ENCODE measurements at regions not wholly inside any gene's neighbourhood (a gene's known extent, or its start where the extent isn't known, plus 50 kb on each side); places are given as distances from the start of the nearest gene placed in this dataset.
"Not testable (repeated sequence)": the region's sequence is repeated elsewhere in the genome, so short reads cannot be mapped to it uniquely, and the experiment has no call there.

DNA sequence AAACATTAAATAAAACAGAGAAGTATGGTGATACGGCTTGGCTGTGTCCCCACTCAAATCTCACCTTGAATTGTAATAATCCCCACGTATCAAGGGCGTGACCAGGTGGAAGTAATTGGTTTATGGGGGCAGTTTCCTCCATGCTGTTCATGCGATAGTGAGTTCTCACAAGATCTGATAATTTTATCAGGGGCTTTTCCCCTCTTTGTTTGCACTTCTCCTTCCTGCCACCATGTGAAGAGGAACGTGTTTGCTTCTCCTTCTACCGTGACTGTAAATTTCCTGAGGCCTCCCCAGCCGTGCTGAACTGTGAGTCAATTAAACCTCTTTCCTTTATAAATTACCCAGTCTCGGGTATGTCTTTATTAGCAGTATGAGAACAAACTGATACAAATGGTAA is 331.3 kb upstream of the CNR1 start:
- DNase-seq: not testable (repeated sequence)

DNA sequence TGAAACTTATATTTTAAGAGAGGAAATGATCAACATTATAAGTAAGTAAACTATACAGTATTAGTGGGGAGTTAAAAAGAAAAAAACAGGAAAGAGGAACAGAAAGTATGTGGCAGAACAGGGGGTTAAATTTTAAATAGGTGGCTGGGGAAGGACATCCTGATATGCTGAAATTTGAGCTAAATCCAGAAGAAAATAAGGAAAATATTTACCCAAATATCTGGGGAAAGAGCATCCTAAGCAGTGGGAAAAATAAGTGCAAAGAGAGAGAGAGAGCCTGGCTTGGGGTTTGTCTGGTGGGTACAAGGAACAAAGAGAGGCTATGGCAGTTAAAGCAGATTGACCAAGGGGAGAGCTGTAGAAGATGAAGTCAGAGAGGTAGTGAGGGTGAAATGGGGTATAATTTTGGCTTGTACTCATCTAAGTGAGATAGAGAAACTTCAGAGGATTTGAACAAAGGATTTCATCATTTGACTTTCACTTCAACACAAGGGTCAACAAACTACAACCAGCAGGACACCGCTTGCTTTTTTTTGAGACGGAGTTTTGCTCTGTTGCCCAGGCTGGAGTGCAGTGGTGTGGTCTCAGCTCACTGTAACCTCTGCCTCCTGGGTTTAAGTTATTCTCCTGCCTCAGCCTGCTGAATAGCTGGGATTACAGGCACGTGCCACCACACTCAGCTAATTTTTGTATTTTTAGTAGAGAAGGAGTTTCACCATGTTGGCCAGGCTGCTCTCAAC is 328.4 kb upstream of the CNR1 start:
- no peak for DNase-seq

DNA sequence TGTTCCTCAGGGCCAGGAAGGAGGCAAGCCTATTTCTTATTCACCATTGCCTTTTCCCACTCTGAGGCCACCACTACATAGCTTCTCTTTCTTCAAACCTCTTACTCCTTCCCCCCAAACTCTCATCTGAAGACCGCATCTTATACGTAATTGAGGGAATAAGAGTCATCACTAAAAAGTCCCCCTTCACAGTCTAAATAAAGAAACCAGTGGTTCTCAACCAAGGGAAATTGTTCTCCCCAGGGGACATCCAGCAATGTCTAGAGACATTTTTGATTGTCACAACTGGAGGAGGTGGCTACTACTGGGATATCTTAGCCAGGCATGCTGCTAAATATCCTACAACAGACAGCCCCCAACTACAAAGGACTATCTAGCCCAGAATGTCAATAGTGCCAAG is 327.6 kb upstream of the CNR1 start:
- DNase-seq: no peak

DNA sequence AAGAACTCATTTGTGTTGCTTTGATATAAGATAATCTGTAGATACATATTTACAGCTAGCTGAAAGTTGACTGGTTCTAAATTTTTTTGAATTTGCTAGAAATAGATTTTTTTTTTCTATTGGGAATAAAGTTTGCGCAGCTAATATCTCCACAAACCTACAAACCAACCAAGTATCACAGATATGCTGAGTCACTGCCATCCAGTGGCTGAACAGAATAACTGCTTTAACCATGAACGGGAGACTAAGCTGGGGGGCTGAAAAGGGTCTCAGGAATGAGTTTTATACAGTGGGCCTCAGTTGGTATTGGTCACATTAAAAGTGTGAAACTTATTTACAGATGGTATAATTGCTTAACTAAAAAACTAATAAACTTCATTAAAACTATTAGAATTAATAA is 326.7 kb upstream of the CNR1 start:
- DNase-seq: no peak

DNA sequence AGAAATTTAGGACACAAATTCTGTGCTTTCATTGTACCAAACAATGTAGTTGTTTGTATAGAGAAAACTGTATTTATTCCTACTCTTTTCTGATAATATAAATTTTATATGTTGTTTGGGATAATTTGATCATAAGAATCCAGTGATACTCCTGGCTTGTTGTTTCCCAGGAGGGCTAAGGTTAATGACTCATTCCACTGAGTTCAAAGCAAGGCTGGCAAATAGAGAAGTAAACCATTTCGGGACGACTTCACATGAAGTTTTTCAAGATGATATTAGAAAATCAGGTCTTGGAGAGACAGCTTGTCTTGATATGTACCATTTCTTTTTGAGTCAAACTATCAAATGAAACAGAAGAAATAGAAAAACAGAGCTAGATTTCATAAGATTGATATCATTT is 326.1 kb upstream of the CNR1 start:
- no peak for DNase-seq

DNA sequence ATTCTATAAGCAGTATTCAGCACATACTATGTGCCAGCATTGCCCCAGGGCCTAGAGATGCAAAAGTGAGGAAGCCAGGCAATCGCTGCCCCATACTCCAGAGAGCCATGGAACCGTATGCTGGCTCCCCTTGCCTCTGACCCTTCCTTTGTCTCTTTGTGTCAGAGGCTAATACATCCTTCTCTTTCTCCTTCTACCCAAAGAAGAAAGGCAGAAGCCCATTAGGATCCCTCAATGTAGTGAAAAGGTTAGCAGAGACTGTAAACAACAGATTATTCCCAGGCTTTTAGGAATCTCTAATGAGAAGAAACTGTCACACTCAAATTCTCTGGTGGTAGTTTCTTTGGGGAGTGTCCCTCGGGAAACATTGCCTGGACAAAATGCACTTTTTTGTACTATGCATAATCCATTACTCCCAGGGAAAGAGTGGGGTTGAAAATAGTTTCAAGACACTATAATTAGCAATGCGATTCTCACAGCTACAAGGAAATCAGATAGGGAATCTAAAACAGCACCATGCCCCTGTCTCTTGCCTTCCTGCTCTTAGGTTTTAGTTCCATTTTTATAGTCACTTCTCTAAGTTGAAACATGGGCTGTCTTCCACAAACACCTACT is 325.2 kb upstream of the CNR1 start:
- no peak for DNase-seq

DNA sequence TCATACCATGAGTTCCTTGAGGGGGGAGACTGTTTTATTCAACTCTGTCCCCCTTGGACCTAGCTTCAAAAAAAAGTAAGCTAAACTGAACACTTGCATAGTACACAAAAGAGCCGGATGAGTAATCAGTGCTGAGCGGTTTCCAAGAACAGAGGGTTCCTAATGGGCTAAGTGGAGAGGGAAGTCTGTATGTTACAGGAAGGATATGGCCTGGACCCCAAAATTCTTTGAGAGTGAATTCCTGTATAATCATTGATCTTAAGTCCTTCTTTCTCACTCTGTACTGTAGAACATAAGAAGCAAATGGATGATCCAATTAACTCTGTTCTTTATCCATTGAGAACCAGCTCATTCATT is 324.7 kb upstream of the CNR1 start:
- no peak for DNase-seq

DNA sequence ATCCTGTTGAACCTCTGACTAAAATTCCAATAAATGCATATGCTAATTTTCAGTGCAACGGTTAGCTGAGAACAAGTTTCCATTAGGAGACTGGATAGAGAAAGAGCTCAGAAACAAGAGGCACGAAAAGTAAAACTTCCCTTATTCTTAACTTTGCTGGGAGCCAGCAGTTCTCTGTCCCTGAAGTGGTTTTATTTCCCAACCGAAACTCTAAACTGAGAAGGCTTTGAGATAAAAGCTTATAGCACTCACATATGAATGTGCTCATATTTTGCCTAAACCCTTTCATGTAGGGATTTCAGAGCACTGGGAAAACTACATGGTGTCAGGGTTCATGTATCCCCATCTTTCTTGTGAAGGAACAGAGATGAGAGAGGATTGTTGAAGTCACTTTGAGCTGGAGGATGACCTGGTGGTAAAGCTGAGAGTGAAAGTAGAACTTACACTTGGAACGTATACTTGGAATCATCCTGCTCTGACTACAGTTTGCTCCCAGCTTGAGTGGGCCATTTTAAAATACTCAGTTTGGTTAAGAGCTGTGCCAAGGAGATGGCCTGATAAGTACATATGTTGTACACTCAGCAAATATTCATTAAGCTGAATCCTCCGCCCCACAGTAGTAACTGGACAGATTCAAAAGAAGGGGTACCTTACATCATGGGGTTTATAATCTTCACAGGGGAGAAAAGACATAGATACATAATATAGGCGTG is 324.2 kb upstream of the CNR1 start:
- no peak for DNase-seq

DNA sequence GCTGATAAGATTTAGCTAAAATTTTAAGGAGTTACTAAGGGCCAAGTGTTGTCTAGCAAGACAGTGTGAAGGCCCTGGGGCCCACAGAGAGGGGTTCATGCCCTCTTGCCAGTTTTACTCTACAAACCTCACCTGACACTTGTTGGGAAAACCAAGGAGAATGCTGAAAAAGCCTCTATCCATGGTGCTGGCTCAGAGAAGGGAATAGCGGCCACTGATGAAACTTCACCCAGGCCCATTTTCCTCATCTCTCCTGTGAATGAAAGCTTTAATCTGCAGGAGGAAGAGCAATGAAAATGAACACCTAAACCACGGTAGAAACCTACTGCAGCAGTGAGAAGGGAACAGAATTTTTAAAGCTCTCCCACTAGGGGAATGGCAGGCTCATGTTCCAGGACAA is 317.3 kb upstream of the CNR1 start:
- DNase-seq: no peak

DNA sequence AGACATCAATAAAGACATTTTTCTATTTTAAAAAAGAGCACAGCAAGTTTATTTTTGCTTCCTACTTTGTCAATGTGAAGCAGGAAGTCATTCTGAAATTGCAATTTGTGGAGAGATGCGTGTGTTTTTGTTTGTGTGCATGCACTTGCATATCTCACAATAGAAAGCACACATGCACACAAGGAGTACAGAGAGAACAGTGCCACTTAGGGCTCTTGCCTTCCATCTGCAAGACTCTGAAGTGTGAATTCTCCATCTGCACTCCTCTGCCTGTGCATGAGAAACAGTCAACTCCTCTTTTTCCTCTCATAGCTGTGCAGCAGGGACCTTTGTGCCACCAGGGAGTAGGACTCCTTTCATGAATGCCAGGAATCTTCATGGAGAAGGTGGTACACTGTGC is 316.3 kb upstream of the CNR1 start:
- DNase-seq: no peak

DNA sequence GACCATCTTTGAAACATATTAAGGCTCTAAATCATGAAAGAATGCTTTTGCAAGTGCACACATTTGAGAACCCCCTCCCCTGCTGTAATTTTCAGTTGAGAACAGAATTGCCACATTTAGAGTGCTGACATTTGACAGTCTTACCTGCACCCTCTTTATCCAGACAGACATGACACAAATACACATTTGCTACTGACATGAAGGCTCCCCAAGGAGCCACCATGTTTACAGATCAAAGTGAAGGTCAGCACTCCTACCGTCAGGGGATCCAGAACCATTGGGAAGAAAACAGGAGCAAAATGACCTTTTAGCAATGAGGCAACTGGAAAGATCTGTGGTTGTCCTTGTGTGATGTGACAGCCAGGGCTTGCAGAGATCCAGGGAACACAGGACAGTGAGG is 315.4 kb upstream of the CNR1 start:
- no peak for DNase-seq

DNA sequence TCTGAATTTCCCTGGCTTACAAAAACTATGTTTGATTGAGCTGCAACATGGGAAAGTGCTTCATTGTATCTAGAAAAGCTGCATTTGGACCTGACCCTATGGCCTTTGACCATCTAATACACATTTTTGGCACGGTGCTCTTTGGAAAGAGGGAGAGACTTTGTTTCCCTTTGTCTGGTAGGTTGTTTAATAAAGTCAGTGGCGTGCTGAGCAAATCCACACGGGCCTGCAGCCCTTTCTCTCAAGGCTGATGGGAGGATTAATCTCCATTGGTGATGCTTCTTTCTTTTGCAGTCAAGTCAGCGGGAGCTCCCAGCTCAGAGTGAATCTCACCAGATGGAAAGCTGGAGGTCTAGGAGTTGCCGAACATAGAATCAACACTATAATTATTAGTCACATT is 314.7 kb upstream of the CNR1 start:
- DNase-seq: no peak

DNA sequence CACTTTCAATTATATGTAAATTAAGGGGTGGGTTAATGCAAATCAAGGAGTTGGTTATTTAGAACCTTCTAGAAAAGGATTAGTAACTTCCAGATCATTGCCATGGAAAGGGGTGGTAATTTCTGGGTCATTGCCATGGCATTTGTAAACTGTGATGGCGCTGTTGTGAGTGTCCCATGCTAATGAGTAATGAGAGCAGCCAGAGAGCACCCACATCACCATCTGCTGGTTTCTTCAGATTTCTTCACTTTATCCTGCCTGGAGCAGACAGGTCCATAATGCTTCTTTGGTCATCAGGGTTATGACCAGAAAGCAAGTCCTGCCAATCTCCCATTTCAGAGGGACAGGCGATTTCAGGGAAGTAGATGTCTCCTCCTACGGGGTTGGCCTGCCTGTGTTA is 311.3 kb upstream of the CNR1 start:
- DNase-seq: no peak

DNA sequence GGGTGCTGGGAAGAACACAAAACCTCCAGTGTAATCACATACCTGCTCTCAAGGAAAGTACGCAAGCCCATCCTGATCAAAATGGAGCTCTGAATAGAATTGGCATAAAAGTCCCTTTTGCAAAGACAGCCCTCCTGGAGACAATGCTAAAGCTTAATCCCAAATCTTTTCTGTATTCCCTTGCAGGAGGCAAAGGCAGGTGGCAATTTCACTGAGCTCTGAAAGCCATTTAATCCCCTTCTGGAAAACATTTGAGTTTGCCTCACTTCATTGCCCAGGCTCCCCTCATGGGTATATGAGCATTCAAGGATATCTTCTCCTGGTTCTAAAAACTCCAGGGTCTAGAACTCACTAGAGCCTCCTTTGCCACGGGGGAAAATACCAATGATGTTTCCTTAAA is 310.2 kb upstream of the CNR1 start:
- DNase-seq: no peak

DNA sequence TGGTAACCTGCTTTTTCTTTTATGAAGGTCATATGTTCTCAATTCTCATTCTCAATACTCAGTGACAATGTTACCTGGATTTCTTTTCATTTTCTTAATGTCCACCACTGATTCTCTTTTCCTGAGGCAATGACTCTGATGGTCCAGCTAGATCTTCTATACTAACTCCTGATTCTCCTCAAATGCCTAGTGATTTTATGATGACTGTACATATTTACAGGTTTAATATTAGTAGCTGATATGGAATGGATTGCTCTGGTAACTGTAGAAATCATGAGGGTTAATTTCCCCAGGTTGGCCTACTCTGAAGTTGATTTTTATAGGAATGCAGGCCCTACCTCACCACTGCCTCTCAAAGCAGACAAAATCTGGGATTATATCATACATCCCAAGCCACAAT is 308.6 kb upstream of the CNR1 start:
- no peak for DNase-seq

DNA sequence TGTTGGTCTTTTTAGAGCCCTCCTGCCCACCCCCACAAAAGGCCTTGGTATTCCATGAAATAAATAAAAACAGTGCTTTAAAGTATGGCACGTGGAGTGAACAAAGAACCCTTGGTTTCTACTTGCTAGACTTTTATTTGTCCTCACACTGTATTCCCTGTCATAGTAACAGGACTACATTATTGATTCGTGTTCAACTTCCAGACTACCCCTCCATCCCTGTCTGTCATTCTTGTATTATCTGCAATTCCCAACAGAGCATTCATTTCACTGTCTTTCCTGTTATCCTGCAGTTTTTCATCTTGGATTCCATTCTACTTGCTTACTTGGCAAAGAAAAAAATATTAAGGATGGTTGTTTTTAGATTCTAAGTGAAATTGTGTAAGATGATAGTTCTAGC is 307.4 kb upstream of the CNR1 start:
- no peak for DNase-seq

DNA sequence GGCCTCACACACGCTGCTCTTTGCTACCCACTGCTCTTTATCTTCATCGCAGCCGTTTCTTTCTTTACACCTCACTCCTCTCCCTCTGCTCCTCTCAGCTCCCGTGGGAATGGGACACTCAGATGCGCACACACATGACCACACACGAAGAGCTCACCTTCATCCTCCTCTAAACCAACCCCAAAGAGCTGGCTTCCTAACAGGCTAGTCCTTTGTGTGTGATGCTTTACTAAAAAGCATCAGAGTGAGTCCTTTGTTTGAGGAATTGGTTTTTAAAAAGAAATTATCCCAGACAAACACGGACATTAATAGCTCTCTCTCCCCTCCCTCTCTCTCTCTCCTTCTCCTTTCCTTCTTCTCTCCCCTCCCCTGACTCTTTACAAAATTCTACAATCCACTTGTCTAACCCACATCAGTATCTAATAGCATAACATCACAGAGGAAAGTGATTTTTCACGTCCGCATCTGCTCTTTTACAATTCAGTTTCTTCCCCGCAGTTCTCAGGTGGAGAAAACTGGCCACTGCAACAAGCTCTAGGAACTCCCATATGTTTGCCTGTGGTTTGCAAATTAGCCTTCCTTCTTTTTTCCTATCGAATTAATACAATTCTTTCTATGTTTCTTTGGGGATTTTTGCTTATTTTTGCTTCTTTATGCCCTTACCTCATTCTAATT is 306.8 kb upstream of the CNR1 start:
- DNase-seq: no peak

DNA sequence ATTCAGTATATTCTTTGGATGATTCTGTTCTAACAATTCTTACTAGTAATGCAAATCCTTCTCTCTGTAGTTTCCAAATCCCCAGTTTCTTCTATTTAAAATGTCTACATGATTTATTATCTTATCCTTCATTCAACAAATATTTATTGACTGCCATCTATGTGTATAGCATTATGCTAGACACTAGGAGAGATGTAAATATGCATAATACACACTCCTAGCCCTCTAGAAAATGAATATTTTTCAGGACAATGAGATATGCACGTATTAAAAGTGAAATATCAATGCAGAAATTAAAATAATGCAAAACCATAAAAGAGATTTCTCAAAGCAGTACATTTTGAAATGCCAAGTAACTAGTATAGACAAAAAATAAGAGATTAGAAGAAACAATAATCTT is 293.5 kb upstream of the CNR1 start:
- DNase-seq: no peak

DNA sequence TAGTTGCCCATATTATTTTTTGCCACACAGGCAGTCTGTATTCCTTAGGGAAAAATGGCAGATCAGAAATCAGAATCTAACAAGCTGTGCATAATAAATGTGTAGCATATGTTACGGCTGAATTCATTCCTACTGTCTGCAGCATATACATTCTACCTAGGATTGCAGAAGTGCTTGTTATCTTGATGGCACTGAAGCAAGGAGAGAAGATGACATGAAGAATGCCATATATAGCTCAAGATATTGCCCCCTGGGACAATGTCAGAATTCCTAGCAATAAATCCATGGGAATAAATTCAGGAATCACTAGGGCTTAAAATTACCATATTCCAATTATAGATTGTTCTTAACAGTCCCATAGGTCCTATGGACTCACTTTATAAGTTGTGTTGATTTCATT is 293.0 kb upstream of the CNR1 start:
- no peak for DNase-seq

DNA sequence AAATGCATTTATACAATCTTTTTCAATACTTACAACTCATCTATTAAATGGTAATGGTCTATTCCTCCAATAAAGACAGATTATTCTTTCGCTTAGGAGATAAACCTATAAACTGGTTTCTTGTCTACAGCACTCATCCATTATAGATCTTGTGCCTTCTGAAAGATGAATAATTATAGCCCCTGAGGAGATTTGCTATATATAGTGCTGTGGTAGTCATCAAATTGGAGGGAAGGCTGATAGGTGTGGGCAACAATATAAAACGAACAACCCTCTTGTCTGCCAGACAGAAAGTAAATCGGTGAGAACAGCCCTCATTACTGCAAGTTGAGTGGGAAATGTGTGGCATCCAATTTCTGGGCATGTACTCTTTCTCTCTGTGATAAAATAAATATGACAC is 292.5 kb upstream of the CNR1 start:
- no peak for DNase-seq

DNA sequence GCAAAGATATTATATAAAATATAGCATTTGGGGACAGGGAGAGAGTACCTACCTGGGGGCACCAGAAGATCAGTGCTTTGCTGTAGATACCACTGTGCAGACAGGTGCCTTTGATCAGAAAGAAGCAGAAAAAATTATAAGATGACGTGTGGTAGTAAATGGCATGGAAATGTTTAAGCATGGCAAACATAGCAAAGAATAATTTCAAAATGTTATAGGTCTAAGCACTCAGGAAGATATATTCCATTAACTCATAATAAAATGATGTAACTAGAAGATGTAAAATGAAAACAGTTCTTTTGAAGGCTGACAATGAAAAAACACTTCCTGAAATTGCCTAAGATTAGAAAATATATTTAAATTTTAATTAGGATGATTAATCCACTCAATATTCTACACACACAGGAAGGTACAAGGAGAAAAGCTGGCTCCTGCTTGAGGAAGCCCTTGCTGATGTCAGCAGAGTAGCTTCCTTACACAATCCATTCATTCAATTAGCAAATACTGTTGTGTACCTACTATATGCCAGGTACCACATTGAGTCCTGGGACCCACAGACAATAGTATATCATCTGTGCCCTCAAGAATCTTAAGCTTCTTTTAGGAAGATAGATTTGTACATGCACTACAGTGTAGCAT is 290.2 kb upstream of the CNR1 start:
- DNase-seq: no peak

DNA sequence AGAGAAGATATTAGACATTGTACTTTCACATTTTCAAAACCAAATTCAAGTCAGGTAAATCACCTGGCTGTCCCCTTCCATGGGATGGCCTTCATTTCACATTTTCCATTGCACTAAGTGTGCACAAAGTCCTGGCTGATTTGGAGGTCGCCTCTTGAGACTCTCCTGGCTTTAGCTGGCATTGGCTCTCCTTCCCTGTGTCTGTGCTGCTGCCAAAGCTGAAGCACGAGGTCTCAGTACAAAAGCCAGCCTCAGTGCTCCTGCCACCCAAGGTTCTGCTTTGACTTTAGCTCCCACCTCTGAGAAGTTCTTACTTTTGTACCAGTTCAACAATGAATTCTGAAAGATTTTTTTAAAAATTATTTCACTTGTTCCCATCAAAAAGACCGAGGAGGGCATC is 289.2 kb upstream of the CNR1 start:
- no peak for DNase-seq

DNA sequence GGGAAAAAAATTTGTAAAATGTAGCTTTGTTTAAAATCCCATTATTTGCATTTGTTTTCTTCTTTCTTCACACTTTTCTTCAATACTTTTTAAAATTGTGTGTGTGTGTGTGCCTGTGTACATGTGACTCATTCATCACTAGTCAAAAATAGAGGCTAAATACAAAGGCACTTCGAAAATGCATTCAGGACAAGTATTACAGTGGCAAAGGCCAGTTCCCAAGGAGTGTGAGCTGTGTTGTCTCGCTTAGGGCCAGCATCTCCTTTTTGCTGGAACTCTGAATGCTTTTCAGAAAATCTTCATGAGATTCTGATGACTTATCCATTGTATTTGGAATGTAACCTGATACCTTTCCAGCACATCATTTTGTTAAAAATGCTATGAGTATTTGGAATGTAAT is 288.5 kb upstream of the CNR1 start:
- no peak for DNase-seq

DNA sequence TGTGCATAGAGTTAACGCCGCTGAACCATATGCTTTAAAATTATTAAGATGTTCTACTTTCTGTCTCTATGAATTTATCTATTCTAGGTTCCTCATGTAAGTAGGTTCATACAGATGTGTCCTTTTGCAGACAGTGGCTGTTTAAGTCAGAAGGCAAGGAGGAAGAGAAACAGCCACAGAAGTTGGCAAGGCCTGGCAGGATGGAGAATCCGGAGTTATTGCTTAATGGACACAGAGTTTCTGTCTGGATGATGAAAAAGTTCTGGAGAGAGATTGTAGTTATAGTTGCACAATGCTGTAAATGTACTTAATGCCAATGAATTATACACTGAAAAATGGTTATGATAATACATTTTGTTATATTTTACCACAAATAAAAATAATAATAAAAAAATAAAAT is 283.6 kb upstream of the CNR1 start:
- no peak for DNase-seq
